ENCODE measurements at regions not wholly inside any gene's neighbourhood (a gene's known extent, or its start where the extent isn't known, plus 50 kb on each side); places are given as distances from the start of the nearest gene placed in this dataset.

DNA sequence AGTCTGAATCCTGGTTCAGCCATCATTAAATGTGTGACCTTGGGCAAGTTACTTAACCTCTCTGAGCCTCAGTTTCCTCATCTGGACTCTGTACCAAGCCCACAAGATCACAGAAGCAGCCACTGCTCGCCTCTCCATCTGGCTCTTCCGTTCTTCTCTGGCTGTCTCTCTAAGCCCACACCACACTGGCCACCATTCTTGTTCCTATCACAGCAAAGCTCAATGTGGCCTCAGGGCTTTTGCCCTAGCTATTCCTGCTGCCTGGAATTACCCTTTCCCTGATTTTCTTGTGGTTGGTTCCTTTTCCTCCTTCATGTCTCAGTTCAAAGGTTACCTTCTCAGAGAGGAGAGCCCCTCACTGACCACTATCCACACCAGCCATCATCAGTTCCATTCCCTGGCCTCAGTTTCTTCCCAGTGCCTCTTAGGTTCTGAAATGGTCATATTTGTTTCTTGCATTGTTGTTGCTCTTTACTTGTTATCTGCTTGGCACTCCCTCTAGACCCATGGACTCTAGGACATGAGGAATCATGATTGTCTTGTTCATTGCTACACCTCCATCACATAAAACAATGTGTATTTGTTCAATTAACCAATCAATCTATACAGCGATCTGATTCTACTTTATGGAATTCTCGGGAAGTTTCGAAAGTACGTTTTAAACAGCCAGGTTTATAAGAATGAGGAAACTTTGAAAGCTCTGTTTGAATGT lies 56.5 kb upstream of the PTPN1 start:
- TF ChIP-seq CTCF (conservative IDR thresholded peaks at IDR 0.05; ENCODE audit: low read depth, low read length) (no peak), EZH2 (IDR thresholded peaks at IDR 0.05; ENCODE audit: low read length, unreplicated experiment) (no peak)
